C4-2B (cell line): ENCODE measurements at regions not wholly inside any gene's neighbourhood (a gene's known extent, or its start where the extent isn't known, plus 50 kb on each side); places are given as distances from the start of the nearest gene placed in this dataset.
"Not testable (repeated sequence)": the region's sequence is repeated elsewhere in the genome, so short reads cannot be mapped to it uniquely, and the experiment has no call there.

Experiments
- H3K27ac ChIP-seq: fragments of 450-650 bp; 2 replicates; pipeline ENCODE4 v1.5.1; 2017
- CTCF ChIP-seq: fragments of 450-650 bp; conservative IDR thresholded peaks from 2 replicates; pipeline ENCODE4 v1.5.1; 2017; ENCODE audit warnings: mild to moderate bottlenecking
- ZFX ChIP-seq: fragments of 450-650 bp; IDR thresholded peaks from 2 replicates; pipeline ENCODE4 v1.6.1; 2017

DNA sequence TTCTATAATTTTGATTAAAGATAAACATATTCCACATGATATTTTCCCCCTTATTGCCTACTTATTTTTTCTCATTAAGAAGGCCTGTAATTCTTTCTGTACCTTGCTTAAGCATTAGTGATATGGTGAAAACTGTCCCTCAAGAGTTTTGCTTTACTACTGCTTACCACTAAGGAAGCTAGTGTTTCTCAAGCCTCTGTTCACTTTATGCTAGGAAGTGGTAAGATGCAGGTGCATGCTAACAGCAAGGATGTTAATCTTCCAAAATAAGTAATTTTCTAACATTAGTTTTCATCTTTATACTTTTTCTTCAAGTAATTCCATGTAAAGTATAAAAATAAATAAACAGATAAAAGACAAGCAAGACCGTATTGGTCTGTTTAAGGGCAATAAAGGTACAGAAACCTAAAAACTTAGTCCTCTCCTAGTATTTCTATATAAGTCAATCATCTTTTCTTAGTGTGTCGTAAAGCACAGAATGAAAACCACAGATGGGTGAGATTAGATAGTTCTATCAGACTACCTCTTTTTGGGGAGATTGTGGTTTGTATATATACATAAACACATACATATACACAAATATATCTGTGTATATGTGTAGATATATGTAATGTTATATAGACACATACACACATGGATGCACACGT, 731.0 kb upstream of the CNTN5 start:
- no peak for TF ChIP-seq ZFX
- no peak for TF ChIP-seq CTCF
- no peak overlapping the region for H3K27ac ChIP-seq

DNA sequence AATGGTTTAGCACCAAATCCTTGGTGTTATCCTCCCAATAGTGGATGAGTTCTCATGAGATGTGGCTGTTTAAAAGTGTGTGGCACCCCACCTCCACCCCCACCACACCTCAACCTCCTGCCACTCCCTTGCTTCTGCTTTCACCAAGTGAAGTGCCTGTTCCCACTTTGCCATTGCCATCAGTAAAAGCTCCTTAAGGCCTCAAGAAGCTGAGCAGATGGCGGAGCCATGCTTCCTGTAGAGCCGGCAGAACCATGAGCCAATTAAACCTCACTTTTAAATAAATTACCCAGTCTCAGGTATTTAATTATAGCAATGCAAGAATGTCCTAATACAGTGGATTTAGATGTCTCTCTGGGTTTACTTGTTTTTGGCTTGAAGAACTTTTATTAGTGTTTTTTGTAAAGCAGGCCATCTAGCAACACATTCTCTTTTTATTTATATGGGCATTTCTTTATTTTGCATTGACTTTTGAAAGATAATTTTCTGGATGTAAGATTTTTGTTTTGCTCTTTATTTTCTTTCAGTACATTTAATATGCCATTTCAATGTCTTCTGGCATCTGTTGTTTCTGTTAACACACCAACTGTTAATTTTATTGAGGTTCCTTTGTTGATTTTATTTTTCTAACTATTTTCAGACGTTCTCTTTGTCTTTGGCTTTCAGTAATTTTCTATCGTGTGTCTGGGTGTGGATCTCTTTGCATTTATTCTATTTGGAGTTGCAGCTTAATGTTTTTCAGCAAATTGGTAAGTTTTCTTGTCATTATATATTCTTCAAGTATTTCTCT, 724.5 kb upstream of the CNTN5 start:
- TF ChIP-seq CTCF (no peak), ZFX (no peak)
- no peak overlapping the region for H3K27ac ChIP-seq

DNA sequence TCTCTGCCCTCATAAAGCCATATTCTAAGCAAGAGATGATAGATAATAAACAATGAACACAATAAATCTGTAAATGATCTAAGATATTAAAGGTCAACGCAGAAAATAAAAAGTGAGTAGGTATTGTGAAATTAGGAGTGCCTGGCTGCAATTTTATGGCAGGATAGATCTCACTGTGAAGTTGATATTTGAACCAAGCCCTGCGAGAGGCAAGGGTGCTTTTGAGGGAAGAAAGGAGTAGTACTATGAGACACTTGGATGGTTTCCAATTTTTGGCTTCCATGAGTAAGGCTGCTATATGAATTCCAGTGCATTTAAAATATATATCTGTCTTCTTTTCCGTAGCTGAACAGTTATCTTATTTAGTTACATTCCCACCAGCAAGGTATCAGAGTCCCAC, 720.0 kb upstream of the CNTN5 start:
- H3K27ac ChIP-seq = no peak overlapping the region
- TF ChIP-seq CTCF (no peak), ZFX (no peak)

GRCh38 chr11:98307827-98308491, 712.8 kb upstream of the CNTN5 start:
- no peak overlapping the region for H3K27ac ChIP-seq
- TF ChIP-seq CTCF (no peak), ZFX (no peak)

DNA sequence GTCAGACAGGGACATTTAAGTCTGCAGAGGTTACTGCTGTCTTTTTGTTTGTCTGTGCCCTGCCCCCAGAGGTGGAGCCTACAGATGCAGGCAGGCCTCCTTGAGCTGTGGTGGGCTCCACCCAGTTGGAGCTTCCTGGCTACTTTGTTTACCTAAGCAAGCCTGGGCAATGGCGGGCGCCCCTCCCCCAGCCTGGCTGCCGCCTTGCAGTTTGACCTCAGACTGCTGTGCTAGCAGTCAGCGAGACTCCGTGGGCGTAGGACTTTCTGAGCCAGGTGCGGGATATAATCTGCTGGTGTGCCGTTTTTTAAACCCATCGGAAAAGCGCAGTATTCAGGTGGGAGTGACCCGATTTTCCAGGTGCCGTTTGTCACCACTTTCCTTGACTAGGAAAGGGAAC, 690.4 kb upstream of the CNTN5 start:
- not testable (repeated sequence) for H3K27ac ChIP-seq

GRCh38 chr11:98358551-98358950, 662.2 kb upstream of the CNTN5 start:
- TF ChIP-seq ZFX (no peak), CTCF (no peak)
- H3K27ac ChIP-seq = no peak overlapping the region

GRCh38 chr11:98365190-98365589, 655.6 kb upstream of the CNTN5 start:
- no peak overlapping the region for H3K27ac ChIP-seq
- TF ChIP-seq ZFX (no peak), CTCF (no peak)
